ENCODE measurements at regions not wholly inside any gene's neighbourhood (a gene's known extent, or its start where the extent isn't known, plus 50 kb on each side); places are given as distances from the start of the nearest gene placed in this dataset.

- no peak for DNase-seq
Observed at GRCh38 chrX:9317176-9317575, 147.7 kb upstream of the TBL1X start.

- DNase-seq = no peak
Observed at GRCh38 chrX:9318213-9318612, 146.6 kb upstream of the TBL1X start.

GRCh38 chrX:9318766-9319165, 146.1 kb upstream of the TBL1X start:
- no peak for DNase-seq

GRCh38 chrX:9320940-9321339, 143.9 kb upstream of the TBL1X start:
- DNase-seq = no peak

GRCh38 chrX:9324676-9325075, 140.2 kb upstream of the TBL1X start:
- no peak for DNase-seq

GRCh38 chrX:9326369-9326768, 138.5 kb upstream of the TBL1X start:
- no peak for DNase-seq

GRCh38 chrX:9327086-9327746, 137.6 kb upstream of the TBL1X start:
- DNase-seq = no peak

- no peak for DNase-seq
Observed at GRCh38 chrX:9327747-9328145, 137.1 kb upstream of the TBL1X start.

GRCh38 chrX:9329056-9329455, 135.8 kb upstream of the TBL1X start:
- DNase-seq = no peak

GRCh38 chrX:9330249-9330982, 134.4 kb upstream of the TBL1X start:
- DNase-seq = no peak

GRCh38 chrX:9333873-9334560, 130.8 kb upstream of the TBL1X start:
- DNase-seq = no peak

GRCh38 chrX:9335251-9335650, 129.6 kb upstream of the TBL1X start:
- DNase-seq = no peak

- no peak for DNase-seq
Observed at GRCh38 chrX:9336456-9336855, 128.4 kb upstream of the TBL1X start.

- no peak for DNase-seq
Observed at GRCh38 chrX:9337046-9337445, 127.8 kb upstream of the TBL1X start.

- no peak for DNase-seq
Observed at GRCh38 chrX:9338986-9339385, 125.9 kb upstream of the TBL1X start.

- no peak for DNase-seq
Observed at GRCh38 chrX:9339603-9340491, 125.0 kb upstream of the TBL1X start.

GRCh38 chrX:9340598-9341290, 124.1 kb upstream of the TBL1X start:
- peak; percentile 21 for DNase-seq

GRCh38 chrX:9341291-9342201, 123.3 kb upstream of the TBL1X start:
- peak; percentile 31 for DNase-seq

- DNase-seq = peak; percentile 71
Observed at GRCh38 chrX:9342561-9343051, 122.3 kb upstream of the TBL1X start.

- no peak for DNase-seq
Observed at GRCh38 chrX:9343971-9344370, 120.9 kb upstream of the TBL1X start.

GRCh38 chrX:9345957-9346356, 118.9 kb upstream of the TBL1X start:
- DNase-seq = no peak
